Mucosa of rectum (tissue), 2 donors: ENCODE measurements at regions not wholly inside any gene's neighbourhood (a gene's known extent, or its start where the extent isn't known, plus 50 kb on each side); places are given as distances from the start of the nearest gene placed in this dataset.

Experiments
- H3K27ac ChIP-seq, 2 donors: one replicate each; pipeline ENCODE4 v1.7.0; 2013; ENCODE audit warnings: inconsistent platforms in 2 of 2, low read depth in 2 of 2, low read length in 2 of 2
- H3K27me3 ChIP-seq, 2 donors: one replicate each; pipeline ENCODE4 v1.7.0; 2013; ENCODE audit warnings: low read length in 2 of 2; ENCODE audit not compliant: control insufficient read depth in 2 of 2, insufficient read depth in 2 of 2
- H3K36me3 ChIP-seq, 2 donors: one replicate each; pipeline ENCODE4 v1.7.0; 2013; ENCODE audit warnings: low read length in 2 of 2; ENCODE audit not compliant: control insufficient read depth in 2 of 2, insufficient read depth in 2 of 2
- H3K4me1 ChIP-seq, 2 donors: one replicate each; pipeline ENCODE4 v1.7.0; 2013; ENCODE audit warnings: low read length in 2 of 2, mild to moderate bottlenecking in 1 of 2; ENCODE audit not compliant: control insufficient read depth in 2 of 2, insufficient read depth in 2 of 2
- H3K4me3 ChIP-seq, 2 donors: one replicate each; pipeline ENCODE4 v1.7.0; 2013; ENCODE audit warnings: low read length in 2 of 2
- H3K9ac ChIP-seq, 2 donors: one replicate each; pipeline ENCODE4 v1.7.0; 2013; ENCODE audit warnings: low read length in 2 of 2, low read depth in 1 of 2, mild to moderate bottlenecking in 1 of 2
- H3K9me3 ChIP-seq, 2 donors: one replicate each; pipeline ENCODE4 v1.7.0; 2013; ENCODE audit warnings: low read length in 2 of 2; ENCODE audit not compliant: control insufficient read depth in 2 of 2
- donor health status: healthy.
- donor health status: Normal muscosa, but diverticular disease.

GRCh38 chr2:217289177-217289906, 429.5 kb upstream of the TNP1 start:
- Histone ChIP-seq H3K4me3 (no peak overlapping the region), H3K36me3 (no peaks in the 10 kb centered on the region), H3K9ac (no peak overlapping the region), H3K9me3 (no peaks in the 10 kb centered on the region), H3K27ac (no peak overlapping the region), H3K4me1 (no peaks in the 10 kb centered on the region), H3K27me3 (no peaks in the 10 kb centered on the region)

GRCh38 chr2:217288472-217289063, 428.7 kb upstream of the TNP1 start:
- Histone ChIP-seq H3K36me3 (no peaks in the 10 kb centered on the region), H3K9me3 (no peaks in the 10 kb centered on the region), H3K4me3 (no peak overlapping the region), H3K9ac (no peak overlapping the region), H3K27me3 (no peaks in the 10 kb centered on the region), H3K27ac (no peak overlapping the region), H3K4me1 (no peaks in the 10 kb centered on the region)

- H3K4me1 ChIP-seq = no peaks in the 10 kb centered on the region
- H3K9ac ChIP-seq = no peak overlapping the region
- H3K27ac ChIP-seq = no peak overlapping the region
- no peaks in the 10 kb centered on the region for H3K9me3 ChIP-seq
- H3K36me3 ChIP-seq = no peaks in the 10 kb centered on the region
- H3K4me3 ChIP-seq = no peak overlapping the region
- no peaks in the 10 kb centered on the region for H3K27me3 ChIP-seq
Observed at GRCh38 chr2:217286833-217287232, 427.0 kb upstream of the TNP1 start.

- H3K9me3 ChIP-seq = no peaks in the 10 kb centered on the region
- no peak overlapping the region for H3K27ac ChIP-seq
- H3K36me3 ChIP-seq = no peaks in the 10 kb centered on the region
- no peak overlapping the region for H3K9ac ChIP-seq
- no peak overlapping the region for H3K4me3 ChIP-seq
- no peaks in the 10 kb centered on the region for H3K4me1 ChIP-seq
- H3K27me3 ChIP-seq = no peaks in the 10 kb centered on the region
Observed at GRCh38 chr2:217285926-217286325, 426.1 kb upstream of the TNP1 start.

GRCh38 chr2:217283460-217283859, 423.6 kb upstream of the TNP1 start:
- Histone ChIP-seq H3K27me3 (no peaks in the 10 kb centered on the region), H3K4me3 (no peak overlapping the region), H3K4me1 (no peaks in the 10 kb centered on the region), H3K27ac (no peak overlapping the region), H3K9ac (no peak overlapping the region), H3K36me3 (no peaks in the 10 kb centered on the region), H3K9me3 (no peaks in the 10 kb centered on the region)

GRCh38 chr2:217282531-217282930, 422.7 kb upstream of the TNP1 start:
- Histone ChIP-seq H3K36me3 (no peaks in the 10 kb centered on the region), H3K27ac (no peak overlapping the region), H3K9ac (no peak overlapping the region), H3K4me3 (no peak overlapping the region), H3K4me1 (peaks cover 0 to 3% of the 10 kb centered on the region in 2 donors), H3K9me3 (no peaks in the 10 kb centered on the region), H3K27me3 (no peaks in the 10 kb centered on the region)

- H3K9me3 ChIP-seq = no peaks in the 10 kb centered on the region
- H3K4me1 ChIP-seq = peaks cover 0 to 3% of the 10 kb centered on the region in 2 donors
- no peak overlapping the region for H3K4me3 ChIP-seq
- H3K9ac ChIP-seq = no peak overlapping the region
- H3K27me3 ChIP-seq = no peaks in the 10 kb centered on the region
- H3K36me3 ChIP-seq = no peaks in the 10 kb centered on the region
- no peak overlapping the region for H3K27ac ChIP-seq
Observed at GRCh38 chr2:217279556-217279955, 419.7 kb upstream of the TNP1 start.

- no peak overlapping the region for H3K27ac ChIP-seq
Observed at GRCh38 chr2:217279140-217279539, 419.3 kb upstream of the TNP1 start.

GRCh38 chr2:217277646-217278398, 418.0 kb upstream of the TNP1 start:
- Histone ChIP-seq H3K36me3 (no peaks in the 10 kb centered on the region), H3K9ac (no peak overlapping the region), H3K27me3 (no peaks in the 10 kb centered on the region), H3K27ac (no peak overlapping the region), H3K4me1 (peaks cover 0 to 3% of the 10 kb centered on the region in 2 donors), H3K9me3 (no peaks in the 10 kb centered on the region), H3K4me3 (no peak overlapping the region)

More at GRCh38 chr2:217279140-217279539, 419.3 kb upstream of the TNP1 start:
- H3K9ac ChIP-seq = no peak overlapping the region
- no peaks in the 10 kb centered on the region for H3K9me3 ChIP-seq
- H3K4me1 ChIP-seq = peaks cover 0 to 3% of the 10 kb centered on the region in 2 donors
- no peaks in the 10 kb centered on the region for H3K36me3 ChIP-seq
- H3K27me3 ChIP-seq = no peaks in the 10 kb centered on the region
- H3K4me3 ChIP-seq = no peak overlapping the region

- H3K9me3 ChIP-seq = no peaks in the 10 kb centered on the region
- no peaks in the 10 kb centered on the region for H3K27me3 ChIP-seq
- H3K27ac ChIP-seq = no peak overlapping the region
- peaks cover 0 to 3% of the 10 kb centered on the region in 2 donors for H3K4me1 ChIP-seq
- no peaks in the 10 kb centered on the region for H3K36me3 ChIP-seq
- H3K4me3 ChIP-seq = no peak overlapping the region
- no peak overlapping the region for H3K9ac ChIP-seq
Observed at GRCh38 chr2:217276433-217276832, 416.6 kb upstream of the TNP1 start.
